HepG2 (cell line): ENCODE measurements at regions not wholly inside any gene's neighbourhood (a gene's known extent, or its start where the extent isn't known, plus 50 kb on each side); places are given as distances from the start of the nearest gene placed in this dataset.

Experiments used
- PRMT3 ChIP-seq: sonication (generic); formaldehyde crosslinking; IDR thresholded peaks from 2 replicates; pipeline ENCODE4 v1.8.1; 2022; ENCODE audit warnings: low read depth, mild to moderate bottlenecking, moderate library complexity, missing genetic modification reagents, borderline replicate concordance
- TF ChIP-seq, protein P1 (sequence below), 2 experiments: fragments of 450-650 bp in 1 of 2; sonication (generic) in 1 of 2; formaldehyde crosslinking in 1 of 2; IDR thresholded peaks; 2 replicates each; pipeline versions ENCODE4 v1.6.1 to v1.8.0; 2016 to 2022; ENCODE audit warnings: antibody characterized with exemption in 1 of 2, mild to moderate bottlenecking in 1 of 2, missing genetic modification reagents in 1 of 2
- TF ChIP-seq, protein P2 (sequence below): sonication (generic); formaldehyde crosslinking; IDR thresholded peaks from 2 replicates; pipeline ENCODE4 v1.4.0; 2020; ENCODE audit warnings: low read depth, missing genetic modification reagents
- TF ChIP-seq, protein P3 (sequence below): sonication (generic); formaldehyde crosslinking; IDR thresholded peaks from 2 replicates; pipeline ENCODE4 v1.4.0; 2020; ENCODE audit warnings: missing genetic modification reagents, borderline replicate concordance
- TF ChIP-seq, protein P4 (sequence below): sonication (generic); formaldehyde crosslinking; IDR thresholded peaks from 2 replicates; pipeline ENCODE4 v1.4.0; 2020; ENCODE audit warnings: missing genetic modification reagents, borderline replicate concordance
- TF ChIP-seq, protein P5 (sequence below): sonication (generic); formaldehyde crosslinking; IDR thresholded peaks from 2 replicates; pipeline ENCODE4 v1.4.0; 2020; ENCODE audit warnings: missing genetic modification reagents

DNA sequence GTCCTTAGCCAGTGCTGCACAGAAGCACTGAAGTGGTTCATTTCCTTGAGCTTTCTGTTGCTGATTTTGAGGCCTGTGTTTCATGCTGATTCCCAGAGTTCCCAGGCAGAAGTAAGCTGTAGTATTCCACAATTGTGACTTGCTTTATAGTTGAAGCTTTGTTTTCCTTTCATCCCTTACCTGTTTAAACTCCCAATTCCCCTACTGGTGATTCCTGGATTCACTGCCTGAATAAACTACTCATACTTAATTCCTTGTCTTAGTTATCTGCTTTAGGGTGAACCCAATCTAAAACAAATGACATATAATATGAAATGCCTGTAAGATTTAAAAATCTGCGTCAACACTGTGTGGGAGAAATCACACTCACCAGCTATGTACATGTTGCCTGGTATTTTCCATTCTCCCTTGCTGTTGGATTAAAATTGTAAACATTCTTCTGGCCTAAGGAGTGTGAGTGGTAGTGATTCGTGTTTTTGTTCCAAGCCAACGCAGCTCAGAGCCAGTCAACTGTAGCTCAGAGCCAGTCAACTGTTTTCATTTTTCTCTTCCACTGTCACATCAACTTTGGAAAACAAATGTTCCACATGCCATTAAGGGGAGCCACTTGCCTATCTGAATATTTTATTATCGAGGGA lies 879.4 kb downstream of the MRPL39 start (continued):
- TF ChIP-seq, protein P1, sequence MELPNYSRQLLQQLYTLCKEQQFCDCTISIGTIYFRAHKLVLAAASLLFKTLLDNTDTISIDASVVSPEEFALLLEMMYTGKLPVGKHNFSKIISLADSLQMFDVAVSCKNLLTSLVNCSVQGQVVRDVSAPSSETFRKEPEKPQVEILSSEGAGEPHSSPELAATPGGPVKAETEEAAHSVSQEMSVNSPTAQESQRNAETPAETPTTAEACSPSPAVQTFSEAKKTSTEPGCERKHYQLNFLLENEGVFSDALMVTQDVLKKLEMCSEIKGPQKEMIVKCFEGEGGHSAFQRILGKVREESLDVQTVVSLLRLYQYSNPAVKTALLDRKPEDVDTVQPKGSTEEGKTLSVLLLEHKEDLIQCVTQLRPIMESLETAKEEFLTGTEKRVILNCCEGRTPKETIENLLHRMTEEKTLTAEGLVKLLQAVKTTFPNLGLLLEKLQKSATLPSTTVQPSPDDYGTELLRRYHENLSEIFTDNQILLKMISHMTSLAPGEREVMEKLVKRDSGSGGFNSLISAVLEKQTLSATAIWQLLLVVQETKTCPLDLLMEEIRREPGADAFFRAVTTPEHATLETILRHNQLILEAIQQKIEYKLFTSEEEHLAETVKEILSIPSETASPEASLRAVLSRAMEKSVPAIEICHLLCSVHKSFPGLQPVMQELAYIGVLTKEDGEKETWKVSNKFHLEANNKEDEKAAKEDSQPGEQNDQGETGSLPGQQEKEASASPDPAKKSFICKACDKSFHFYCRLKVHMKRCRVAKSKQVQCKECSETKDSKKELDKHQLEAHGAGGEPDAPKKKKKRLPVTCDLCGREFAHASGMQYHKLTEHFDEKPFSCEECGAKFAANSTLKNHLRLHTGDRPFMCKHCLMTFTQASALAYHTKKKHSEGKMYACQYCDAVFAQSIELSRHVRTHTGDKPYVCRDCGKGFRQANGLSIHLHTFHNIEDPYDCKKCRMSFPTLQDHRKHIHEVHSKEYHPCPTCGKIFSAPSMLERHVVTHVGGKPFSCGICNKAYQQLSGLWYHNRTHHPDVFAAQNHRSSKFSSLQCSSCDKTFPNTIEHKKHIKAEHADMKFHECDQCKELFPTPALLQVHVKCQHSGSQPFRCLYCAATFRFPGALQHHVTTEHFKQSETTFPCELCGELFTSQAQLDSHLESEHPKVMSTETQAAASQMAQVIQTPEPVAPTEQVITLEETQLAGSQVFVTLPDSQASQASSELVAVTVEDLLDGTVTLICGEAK (IDR thresholded peaks at IDR 0.05): no peak
- TF ChIP-seq, protein P1 (CRISPR knock-in tag; IDR thresholded peaks at IDR 0.05): no peak
- TF ChIP-seq, protein P2, sequence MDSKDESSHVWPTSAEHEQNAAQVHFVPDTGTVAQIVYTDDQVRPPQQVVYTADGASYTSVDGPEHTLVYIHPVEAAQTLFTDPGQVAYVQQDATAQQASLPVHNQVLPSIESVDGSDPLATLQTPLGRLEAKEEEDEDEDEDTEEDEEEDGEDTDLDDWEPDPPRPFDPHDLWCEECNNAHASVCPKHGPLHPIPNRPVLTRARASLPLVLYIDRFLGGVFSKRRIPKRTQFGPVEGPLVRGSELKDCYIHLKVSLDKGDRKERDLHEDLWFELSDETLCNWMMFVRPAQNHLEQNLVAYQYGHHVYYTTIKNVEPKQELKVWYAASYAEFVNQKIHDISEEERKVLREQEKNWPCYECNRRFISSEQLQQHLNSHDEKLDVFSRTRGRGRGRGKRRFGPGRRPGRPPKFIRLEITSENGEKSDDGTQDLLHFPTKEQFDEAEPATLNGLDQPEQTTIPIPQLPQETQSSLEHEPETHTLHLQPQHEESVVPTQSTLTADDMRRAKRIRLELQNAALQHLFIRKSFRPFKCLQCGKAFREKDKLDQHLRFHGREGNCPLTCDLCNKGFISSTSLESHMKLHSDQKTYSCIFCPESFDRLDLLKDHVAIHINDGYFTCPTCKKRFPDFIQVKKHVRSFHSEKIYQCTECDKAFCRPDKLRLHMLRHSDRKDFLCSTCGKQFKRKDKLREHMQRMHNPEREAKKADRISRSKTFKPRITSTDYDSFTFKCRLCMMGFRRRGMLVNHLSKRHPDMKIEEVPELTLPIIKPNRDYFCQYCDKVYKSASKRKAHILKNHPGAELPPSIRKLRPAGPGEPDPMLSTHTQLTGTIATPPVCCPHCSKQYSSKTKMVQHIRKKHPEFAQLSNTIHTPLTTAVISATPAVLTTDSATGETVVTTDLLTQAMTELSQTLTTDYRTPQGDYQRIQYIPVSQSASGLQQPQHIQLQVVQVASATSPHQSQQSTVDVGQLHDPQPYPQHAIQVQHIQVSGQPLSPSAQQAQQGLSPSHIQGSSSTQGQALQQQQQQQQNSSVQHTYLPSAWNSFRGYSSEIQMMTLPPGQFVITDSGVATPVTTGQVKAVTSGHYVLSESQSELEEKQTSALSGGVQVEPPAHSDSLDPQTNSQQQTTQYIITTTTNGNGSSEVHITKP (CRISPR knock-in tag): no peak
- no peak for TF ChIP-seq PRMT3
- TF ChIP-seq, protein P3, sequence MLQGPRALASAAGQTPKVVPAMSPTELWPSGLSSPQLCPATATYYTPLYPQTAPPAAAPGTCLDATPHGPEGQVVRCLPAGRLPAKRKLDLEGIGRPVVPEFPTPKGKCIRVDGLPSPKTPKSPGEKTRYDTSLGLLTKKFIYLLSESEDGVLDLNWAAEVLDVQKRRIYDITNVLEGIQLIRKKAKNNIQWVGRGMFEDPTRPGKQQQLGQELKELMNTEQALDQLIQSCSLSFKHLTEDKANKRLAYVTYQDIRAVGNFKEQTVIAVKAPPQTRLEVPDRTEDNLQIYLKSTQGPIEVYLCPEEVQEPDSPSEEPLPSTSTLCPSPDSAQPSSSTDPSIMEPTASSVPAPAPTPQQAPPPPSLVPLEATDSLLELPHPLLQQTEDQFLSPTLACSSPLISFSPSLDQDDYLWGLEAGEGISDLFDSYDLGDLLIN (CRISPR knock-in tag): no peak
- TF ChIP-seq, protein P4, sequence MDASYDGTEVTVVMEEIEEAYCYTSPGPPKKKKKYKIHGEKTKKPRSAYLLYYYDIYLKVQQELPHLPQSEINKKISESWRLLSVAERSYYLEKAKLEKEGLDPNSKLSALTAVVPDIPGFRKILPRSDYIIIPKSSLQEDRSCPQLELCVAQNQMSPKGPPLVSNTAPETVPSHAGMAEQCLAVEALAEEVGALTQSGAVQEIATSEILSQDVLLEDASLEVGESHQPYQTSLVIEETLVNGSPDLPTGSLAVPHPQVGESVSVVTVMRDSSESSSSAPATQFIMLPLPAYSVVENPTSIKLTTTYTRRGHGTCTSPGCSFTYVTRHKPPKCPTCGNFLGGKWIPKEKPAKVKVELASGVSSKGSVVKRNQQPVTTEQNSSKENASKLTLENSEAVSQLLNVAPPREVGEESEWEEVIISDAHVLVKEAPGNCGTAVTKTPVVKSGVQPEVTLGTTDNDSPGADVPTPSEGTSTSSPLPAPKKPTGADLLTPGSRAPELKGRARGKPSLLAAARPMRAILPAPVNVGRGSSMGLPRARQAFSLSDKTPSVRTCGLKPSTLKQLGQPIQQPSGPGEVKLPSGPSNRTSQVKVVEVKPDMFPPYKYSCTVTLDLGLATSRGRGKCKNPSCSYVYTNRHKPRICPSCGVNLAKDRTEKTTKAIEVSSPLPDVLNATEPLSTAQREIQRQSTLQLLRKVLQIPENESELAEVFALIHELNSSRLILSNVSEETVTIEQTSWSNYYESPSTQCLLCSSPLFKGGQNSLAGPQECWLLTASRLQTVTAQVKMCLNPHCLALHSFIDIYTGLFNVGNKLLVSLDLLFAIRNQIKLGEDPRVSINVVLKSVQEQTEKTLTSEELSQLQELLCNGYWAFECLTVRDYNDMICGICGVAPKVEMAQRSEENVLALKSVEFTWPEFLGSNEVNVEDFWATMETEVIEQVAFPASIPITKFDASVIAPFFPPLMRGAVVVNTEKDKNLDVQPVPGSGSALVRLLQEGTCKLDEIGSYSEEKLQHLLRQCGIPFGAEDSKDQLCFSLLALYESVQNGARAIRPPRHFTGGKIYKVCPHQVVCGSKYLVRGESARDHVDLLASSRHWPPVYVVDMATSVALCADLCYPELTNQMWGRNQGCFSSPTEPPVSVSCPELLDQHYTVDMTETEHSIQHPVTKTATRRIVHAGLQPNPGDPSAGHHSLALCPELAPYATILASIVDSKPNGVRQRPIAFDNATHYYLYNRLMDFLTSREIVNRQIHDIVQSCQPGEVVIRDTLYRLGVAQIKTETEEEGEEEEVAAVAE (CRISPR knock-in tag): no peak
- TF ChIP-seq, protein P5, sequence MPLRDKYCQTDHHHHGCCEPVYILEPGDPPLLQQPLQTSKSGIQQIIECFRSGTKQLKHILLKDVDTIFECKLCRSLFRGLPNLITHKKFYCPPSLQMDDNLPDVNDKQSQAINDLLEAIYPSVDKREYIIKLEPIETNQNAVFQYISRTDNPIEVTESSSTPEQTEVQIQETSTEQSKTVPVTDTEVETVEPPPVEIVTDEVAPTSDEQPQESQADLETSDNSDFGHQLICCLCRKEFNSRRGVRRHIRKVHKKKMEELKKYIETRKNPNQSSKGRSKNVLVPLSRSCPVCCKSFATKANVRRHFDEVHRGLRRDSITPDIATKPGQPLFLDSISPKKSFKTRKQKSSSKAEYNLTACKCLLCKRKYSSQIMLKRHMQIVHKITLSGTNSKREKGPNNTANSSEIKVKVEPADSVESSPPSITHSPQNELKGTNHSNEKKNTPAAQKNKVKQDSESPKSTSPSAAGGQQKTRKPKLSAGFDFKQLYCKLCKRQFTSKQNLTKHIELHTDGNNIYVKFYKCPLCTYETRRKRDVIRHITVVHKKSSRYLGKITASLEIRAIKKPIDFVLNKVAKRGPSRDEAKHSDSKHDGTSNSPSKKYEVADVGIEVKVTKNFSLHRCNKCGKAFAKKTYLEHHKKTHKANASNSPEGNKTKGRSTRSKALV (CRISPR knock-in tag): no peak
